ENCODE measurements at regions not wholly inside any gene's neighbourhood (a gene's known extent, or its start where the extent isn't known, plus 50 kb on each side); places are given as distances from the start of the nearest gene placed in this dataset.

- TF ChIP-seq, protein P1, sequence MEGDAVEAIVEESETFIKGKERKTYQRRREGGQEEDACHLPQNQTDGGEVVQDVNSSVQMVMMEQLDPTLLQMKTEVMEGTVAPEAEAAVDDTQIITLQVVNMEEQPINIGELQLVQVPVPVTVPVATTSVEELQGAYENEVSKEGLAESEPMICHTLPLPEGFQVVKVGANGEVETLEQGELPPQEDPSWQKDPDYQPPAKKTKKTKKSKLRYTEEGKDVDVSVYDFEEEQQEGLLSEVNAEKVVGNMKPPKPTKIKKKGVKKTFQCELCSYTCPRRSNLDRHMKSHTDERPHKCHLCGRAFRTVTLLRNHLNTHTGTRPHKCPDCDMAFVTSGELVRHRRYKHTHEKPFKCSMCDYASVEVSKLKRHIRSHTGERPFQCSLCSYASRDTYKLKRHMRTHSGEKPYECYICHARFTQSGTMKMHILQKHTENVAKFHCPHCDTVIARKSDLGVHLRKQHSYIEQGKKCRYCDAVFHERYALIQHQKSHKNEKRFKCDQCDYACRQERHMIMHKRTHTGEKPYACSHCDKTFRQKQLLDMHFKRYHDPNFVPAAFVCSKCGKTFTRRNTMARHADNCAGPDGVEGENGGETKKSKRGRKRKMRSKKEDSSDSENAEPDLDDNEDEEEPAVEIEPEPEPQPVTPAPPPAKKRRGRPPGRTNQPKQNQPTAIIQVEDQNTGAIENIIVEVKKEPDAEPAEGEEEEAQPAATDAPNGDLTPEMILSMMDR (conservative IDR thresholded peaks at IDR 0.05 in 1 of 2, IDR thresholded peaks at IDR 0.05 in 1 of 2; ENCODE audit: low read depth in 1 of 2, low read length in 2 of 2) = no peak
- no peak for TF ChIP-seq EZH2 (IDR thresholded peaks at IDR 0.05; ENCODE audit: low read length, missing control alignments)
These were observed 724.0 kb upstream of the FZD8 start for GRCh38 chr10:36366065-36366464.

Data from fibroblast of lung (primary cell).